GM19468 (cell line): ENCODE measurements at regions not wholly inside any gene's neighbourhood (a gene's known extent, or its start where the extent isn't known, plus 50 kb on each side); places are given as distances from the start of the nearest gene placed in this dataset.

ENCODE experiments used
- ATAC-seq: cut with Tn5 transposase; IDR thresholded peaks from one replicate; pipeline ENCODE4 v1.9.1; 2021; ENCODE audit warnings: mild to moderate bottlenecking, moderate library complexity, moderate number of reproducible peaks; ENCODE audit not compliant: unreplicated experiment; ENCODE audit errors: extremely low read depth

- no peak for ATAC-seq
These were observed 139.1 kb downstream of the C1D start for GRCh38 chr2:67923696-67924095.

GRCh38 chr2:67927501-67927900 is 135.3 kb downstream of the C1D start:
- no peak for ATAC-seq

GRCh38 chr2:67930156-67930555 is 132.6 kb downstream of the C1D start:
- ATAC-seq, result no peak

GRCh38 chr2:67936969-67937368 is 125.8 kb downstream of the C1D start:
- no peak for ATAC-seq

- no peak for ATAC-seq
These were observed 124.8 kb downstream of the C1D start for GRCh38 chr2:67938053-67938452.

- ATAC-seq, result no peak
These were observed 117.7 kb downstream of the C1D start for GRCh38 chr2:67945056-67945455.

GRCh38 chr2:67945940-67946339 is 116.9 kb downstream of the C1D start:
- ATAC-seq, result no peak

- ATAC-seq, result no peak
These were observed 114.7 kb downstream of the C1D start for GRCh38 chr2:67948057-67948456.

- ATAC-seq, result no peak
These were observed 114.3 kb downstream of the C1D start for GRCh38 chr2:67948506-67948905.

GRCh38 chr2:67950018-67950417 is 112.8 kb downstream of the C1D start:
- no peak for ATAC-seq

GRCh38 chr2:67950919-67951318 is 111.9 kb downstream of the C1D start:
- ATAC-seq, result no peak

- ATAC-seq, result no peak
These were observed 110.7 kb downstream of the C1D start for GRCh38 chr2:67952066-67952465.

GRCh38 chr2:67954093-67954748 is 108.6 kb downstream of the C1D start:
- no peak for ATAC-seq

- ATAC-seq, result no peak
These were observed 106.8 kb downstream of the C1D start for GRCh38 chr2:67955748-67956603.

GRCh38 chr2:67965246-67965645 is 97.6 kb downstream of the C1D start:
- no peak for ATAC-seq

- ATAC-seq, result no peak
These were observed 92.7 kb downstream of the C1D start for GRCh38 chr2:67970071-67970470.

GRCh38 chr2:67970542-67970941 is 92.3 kb downstream of the C1D start:
- ATAC-seq, result no peak

GRCh38 chr2:67974559-67975430 is 88.0 kb downstream of the C1D start:
- ATAC-seq, result no peak

GRCh38 chr2:67977464-67977863 is 85.3 kb downstream of the C1D start:
- ATAC-seq, result no peak

GRCh38 chr2:67982956-67983355 is 79.8 kb downstream of the C1D start:
- ATAC-seq, result no peak

- ATAC-seq, result no peak
These were observed 78.2 kb downstream of the C1D start for GRCh38 chr2:67984600-67984999.
